ENCODE measurements at regions not wholly inside any gene's neighbourhood (a gene's known extent, or its start where the extent isn't known, plus 50 kb on each side); places are given as distances from the start of the nearest gene placed in this dataset.

- DNase-seq (ENCODE audit: low read depth) = no peak
- TF ChIP-seq, protein P1, sequence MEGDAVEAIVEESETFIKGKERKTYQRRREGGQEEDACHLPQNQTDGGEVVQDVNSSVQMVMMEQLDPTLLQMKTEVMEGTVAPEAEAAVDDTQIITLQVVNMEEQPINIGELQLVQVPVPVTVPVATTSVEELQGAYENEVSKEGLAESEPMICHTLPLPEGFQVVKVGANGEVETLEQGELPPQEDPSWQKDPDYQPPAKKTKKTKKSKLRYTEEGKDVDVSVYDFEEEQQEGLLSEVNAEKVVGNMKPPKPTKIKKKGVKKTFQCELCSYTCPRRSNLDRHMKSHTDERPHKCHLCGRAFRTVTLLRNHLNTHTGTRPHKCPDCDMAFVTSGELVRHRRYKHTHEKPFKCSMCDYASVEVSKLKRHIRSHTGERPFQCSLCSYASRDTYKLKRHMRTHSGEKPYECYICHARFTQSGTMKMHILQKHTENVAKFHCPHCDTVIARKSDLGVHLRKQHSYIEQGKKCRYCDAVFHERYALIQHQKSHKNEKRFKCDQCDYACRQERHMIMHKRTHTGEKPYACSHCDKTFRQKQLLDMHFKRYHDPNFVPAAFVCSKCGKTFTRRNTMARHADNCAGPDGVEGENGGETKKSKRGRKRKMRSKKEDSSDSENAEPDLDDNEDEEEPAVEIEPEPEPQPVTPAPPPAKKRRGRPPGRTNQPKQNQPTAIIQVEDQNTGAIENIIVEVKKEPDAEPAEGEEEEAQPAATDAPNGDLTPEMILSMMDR (conservative IDR thresholded peaks at IDR 0.05; ENCODE audit: low read depth, low read length) = no peak
- no peak overlapping the region for H3K4me3 ChIP-seq (ENCODE audit: low read depth, low read length)
Observed at GRCh38 chr2:41827354-41827971, 220.4 kb upstream of the PKDCC start.

DNA sequence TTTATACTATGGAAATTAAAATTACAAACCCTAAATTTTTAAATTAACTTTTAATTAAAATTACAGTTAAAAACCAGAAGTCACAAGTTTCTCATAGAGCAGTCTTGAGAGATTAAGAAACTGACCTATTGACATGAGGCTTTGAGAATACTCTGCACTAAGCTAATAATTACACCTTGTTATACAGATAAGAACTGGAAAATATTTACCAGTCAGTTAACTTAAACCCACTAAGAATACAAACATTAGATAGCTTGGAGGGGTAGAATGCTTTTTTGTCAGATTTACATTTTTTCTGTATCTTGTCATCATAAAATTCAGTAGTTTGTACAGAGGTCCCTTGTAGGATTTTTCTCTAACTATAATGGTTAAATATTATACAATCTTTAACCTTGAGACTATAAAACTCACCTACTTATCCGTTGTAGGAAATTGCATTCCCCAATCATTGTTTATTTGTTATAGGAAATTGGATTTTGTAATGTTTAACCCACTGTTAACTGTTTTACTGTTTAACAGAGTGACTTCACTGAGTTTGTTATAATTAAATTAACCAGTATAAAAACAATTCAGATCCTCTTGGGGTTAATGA is 219.7 kb upstream of the PKDCC start:
- DNase-seq (ENCODE audit: low read depth) = no peak
- TF ChIP-seq, protein P1 (conservative IDR thresholded peaks at IDR 0.05; ENCODE audit: low read depth, low read length) = no peak
- H3K4me3 ChIP-seq (ENCODE audit: low read depth, low read length) = no peak overlapping the region

DNA sequence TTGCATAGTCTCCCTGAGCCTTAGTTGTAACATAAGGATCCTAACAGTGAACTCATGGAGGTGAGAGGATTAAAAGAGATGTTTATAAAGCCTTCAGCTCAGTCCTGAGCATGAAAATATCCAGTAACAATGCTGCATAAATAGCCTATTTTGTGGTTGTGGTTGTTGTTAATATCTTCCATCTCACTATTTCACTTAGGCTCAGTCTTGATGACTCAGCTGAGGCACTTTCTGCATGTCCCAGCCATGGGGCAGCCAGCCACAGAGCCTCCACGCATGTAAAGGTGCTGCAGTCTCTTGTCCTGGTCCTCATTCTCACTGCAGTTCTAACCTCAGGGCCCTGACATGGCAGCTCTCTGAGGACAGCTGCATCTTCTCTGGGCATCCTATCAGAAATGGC is 218.8 kb upstream of the PKDCC start:
- TF ChIP-seq, protein P1 (conservative IDR thresholded peaks at IDR 0.05; ENCODE audit: low read depth, low read length) = no peak
- no peak overlapping the region for H3K4me3 ChIP-seq (ENCODE audit: low read depth, low read length)
- no peak for DNase-seq (ENCODE audit: low read depth)

GRCh38 chr2:41830600-41830999 is 217.2 kb upstream of the PKDCC start:
- DNase-seq (ENCODE audit: low read depth) = no peak
- TF ChIP-seq, protein P1 (conservative IDR thresholded peaks at IDR 0.05; ENCODE audit: low read depth, low read length) = no peak
- H3K4me3 ChIP-seq (ENCODE audit: low read depth, low read length) = no peak overlapping the region

- TF ChIP-seq, protein P1 (conservative IDR thresholded peaks at IDR 0.05; ENCODE audit: low read depth, low read length) = no peak
- DNase-seq (ENCODE audit: low read depth) = no peak
- H3K4me3 ChIP-seq (ENCODE audit: low read depth, low read length) = no peak overlapping the region
Observed at GRCh38 chr2:41832218-41832617, 215.6 kb upstream of the PKDCC start.

- no peak overlapping the region for H3K4me3 ChIP-seq (ENCODE audit: low read depth, low read length)
- TF ChIP-seq, protein P1 (conservative IDR thresholded peaks at IDR 0.05; ENCODE audit: low read depth, low read length) = no peak
- DNase-seq (ENCODE audit: low read depth) = no peak
Observed at GRCh38 chr2:41835401-41835800, 212.4 kb upstream of the PKDCC start.

DNA sequence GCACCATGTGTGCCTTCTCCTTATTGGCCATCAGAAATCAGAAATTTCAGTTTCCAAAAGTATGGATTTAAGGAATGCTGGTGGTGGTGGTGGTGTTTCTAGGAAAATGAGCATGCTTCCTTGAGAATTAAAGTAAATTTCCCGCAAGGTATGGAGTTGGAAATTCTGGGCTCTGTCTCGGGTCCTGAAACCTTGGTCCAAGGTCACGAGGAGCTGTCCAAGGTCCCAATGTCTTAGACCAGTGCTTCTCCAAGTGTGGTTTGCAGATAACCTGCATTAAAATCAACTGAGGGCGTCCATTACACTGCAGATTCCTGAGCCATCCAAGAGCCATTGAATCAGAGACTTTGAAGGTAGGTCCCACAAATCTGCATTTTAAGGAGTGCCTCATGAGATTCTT is 210.9 kb upstream of the PKDCC start:
- no peak overlapping the region for H3K4me3 ChIP-seq (ENCODE audit: low read depth, low read length)
- TF ChIP-seq, protein P1 (conservative IDR thresholded peaks at IDR 0.05; ENCODE audit: low read depth, low read length) = no peak
- peak; percentile 67 for DNase-seq (ENCODE audit: low read depth)
